EL (cell line): ENCODE measurements at regions not wholly inside any gene's neighbourhood (a gene's known extent, or its start where the extent isn't known, plus 50 kb on each side); places are given as distances from the start of the nearest gene placed in this dataset.
"Not testable (repeated sequence)": the region's sequence is repeated elsewhere in the genome, so short reads cannot be mapped to it uniquely, and the experiment has no call there.

Experiments
- DNase-seq: peaks from one replicate; pipeline ENCODE4 v3.0.0-alpha.2; 2016

DNA sequence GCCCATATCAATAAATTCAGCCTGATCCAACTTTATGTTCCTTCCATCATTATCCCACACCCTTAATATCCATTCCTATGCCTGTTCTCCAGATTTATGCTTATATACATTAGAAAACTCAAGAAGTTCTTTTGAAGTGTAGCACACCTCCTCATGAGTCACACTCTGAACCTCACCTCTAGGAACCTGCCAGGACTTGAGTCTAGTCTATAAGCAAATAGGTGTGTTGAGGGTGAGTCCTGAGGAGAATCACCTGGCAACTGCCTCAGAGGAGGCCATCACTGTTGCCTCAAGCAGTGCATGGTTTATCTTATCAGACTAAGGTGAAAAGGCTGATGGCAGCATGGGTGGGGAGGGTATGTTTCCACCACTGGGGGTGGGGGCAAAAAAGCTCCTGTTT is 496.7 kb downstream of the C6orf118 start:
- no peak for DNase-seq

DNA sequence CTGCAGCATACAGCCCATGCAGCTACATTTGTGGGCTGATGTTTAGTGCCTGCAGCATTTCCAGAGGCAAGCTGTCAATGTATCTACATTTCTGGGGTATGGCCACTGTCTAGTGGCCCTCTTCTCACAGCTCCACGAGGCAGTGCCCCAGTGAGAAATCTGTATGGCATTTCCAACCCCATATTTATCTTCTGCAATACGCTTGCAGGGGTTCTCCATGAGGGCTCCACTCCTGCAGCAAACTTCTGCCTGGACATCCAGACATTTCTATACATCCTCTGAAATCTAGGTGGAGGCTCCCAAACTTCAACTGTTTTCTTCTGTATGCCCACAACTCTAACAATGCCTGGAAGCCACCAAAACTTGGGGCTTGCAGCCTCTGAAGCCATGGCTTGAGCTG is 502.3 kb downstream of the C6orf118 start:
- no peak for DNase-seq

DNA sequence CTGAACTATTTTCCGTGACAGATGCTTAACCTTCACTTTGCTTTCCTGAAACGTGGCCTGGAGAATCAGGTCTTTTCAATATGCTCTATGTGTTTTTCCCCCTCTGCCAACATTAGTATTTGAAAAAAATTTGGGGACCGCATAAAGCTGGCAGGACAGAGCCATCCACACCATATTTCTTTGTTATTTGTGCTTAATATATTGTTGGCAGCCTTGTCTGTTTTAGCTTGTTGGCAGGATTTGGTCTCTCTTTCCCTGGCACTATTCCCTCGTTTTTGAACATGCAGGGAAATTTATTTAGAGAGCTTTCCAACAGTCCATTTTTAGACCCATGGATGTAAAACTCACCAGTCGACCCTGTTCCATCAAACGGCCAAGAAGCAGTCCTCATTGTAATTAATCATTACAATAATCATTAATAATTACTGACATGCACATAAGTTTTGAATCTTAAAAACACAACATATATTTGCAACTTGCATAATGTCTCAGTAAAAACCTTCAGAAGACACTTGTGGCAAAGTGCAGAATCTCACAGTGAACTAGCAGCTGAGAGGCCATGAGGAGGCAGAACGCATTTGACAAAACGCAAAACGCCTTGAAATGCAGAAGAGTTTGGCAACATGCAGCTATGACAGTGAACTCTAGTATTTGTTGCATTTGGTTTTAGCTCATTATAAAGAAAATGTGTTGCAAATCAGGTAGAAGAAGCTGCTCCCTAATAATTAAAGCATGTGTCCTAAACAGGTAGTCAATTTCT is 514.2 kb downstream of the C6orf118 start:
- DNase-seq: no peak

DNA sequence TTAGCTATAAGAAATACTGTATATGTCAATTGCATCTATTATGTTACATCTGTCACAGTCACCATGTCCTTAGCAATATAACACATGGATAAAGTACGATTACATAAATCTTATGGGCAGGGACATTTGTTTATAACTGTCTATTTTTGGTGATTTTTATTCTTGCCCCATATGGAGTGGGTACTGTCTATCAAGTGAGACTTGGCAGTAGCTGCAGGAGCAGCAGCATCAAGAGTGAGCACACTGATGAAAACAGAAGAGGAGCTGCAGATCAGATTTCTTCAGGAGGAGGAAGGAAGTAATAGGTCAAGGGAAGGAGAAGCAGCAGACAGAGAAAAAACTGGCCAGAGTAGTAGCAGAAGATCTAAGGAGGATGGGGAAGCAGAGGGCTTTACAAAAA is 516.7 kb downstream of the C6orf118 start:
- no peak for DNase-seq

DNA sequence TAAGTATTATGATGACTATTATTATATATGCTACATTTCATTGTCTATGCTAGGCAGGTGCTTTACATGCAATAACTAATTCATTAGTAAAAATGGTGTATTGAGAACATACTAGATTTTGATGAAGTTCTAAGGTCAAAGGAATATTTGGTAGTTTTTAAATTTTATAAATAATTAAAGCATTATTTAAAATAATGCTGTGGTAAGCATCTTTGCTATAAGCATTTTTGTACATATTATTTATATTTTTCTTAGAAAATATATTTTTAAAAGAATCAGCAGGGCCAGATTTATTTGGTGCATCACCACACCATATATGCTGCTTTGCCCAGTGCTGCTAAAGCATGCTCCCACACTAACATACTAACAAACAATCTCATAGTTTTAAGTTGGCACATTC is 517.9 kb downstream of the C6orf118 start:
- no peak for DNase-seq

DNA sequence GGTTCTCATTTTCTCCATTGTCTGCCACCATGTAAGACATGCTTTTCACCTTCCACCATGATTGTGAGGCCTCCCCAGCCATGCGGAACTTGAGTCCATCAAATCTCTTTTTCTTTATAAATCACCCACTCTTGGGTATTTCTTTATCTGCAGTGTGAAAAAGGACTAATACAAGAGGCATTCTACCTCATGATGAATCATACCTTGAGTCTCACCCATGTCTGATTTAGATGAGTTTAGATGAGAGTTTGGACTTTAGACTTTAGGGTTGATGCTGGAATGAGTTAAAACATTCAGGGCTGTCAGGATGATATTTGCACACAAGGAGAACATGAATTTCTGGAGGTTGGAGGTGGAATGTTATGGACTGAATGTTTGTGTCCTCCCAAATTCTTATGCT is 545.6 kb downstream of the C6orf118 start:
- DNase-seq: no peak

DNA sequence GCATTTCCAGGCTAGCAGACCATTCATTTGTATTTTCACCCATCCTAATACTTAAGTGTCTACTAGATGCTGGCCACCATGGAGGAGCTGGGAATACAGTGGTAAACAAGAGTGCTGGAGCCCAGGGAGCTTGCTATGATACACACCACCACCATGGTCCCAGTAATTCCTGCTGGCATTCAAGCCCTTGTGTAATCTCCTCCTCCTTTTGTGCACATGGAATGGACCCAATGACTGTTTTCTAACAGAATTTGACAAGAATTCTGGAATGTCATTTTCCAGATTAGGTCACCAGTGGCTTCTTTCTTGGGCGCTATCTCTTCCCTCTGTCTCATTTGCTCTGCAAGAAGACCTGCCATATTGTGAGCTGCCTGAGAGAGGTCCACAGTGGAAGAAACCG is 552.0 kb downstream of the C6orf118 start:
- DNase-seq: no peak

DNA sequence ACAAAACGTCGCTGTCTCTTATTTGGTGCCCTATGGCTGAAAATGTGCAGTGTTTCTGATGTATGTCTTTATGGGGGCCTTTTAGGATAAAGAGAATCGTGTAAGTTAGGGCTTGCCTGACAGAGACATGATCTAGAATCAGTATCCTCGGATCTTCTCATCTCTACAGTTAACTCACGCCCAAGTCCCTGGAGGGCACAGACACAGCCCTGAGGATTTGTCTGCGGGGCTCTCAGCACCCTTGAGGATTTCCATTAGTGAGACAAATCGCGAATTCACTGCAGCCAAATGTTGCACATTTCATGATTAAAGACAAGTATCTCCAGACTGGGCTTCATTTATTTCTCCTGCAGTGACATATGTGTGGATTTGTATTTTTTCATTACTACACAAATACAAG is 552.7 kb downstream of the C6orf118 start:
- no peak for DNase-seq

DNA sequence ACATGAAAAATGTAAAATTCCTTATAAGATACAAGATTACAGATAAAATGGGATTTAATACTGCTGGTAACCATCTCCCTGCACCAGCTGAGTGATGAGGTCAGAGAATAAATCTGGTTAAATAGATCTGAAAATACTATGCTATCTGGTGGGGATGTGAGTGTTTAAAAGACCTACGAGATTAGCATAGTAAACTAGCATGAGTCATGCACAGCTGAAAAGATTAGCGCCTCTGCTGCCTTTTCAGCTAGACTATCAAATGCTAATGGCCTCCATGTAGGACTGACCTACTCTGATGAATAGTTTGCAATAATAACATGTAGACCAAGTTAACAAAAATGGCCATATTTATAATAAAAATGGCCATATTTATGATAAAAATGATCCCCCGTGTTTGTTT is 553.3 kb downstream of the C6orf118 start:
- no peak for DNase-seq

DNA sequence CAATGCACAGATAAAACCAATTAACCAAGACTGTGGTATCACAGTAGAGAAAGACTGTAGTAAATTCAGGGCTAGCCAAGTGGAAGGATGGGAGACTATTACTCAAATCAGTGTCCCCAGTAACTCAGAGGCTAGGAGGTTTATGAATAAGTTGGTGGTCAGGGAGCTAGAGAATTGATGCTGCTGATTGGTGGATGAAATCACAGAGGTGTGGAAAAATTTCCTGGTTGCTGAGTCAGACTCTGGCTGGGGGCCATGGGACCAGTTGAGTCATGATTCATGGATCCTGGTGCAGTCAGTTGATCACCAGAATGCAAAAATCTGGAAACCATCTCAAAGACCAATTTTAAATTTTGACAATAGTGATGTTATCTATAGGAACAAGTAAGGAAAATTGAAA is 555.9 kb downstream of the C6orf118 start:
- DNase-seq: no peak

DNA sequence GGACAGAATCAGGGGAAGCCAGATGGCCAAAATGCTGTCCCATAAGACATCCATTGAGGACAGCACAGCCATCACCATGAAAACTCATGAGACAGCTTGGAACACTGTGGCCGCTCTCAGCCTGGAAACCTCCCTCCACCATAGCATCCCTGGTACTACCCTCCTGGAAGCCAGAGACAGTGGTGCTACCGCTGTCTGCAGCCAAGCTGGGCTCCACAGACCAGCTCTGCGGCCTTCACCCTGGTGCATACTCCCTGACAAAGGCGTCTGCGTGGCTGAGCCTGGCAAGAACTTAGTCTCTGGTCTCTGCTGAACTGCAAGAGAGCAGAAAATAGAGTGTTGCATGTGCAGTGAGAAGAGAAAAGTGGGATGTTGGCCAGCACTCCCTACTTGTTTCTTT is 558.0 kb downstream of the C6orf118 start:
- no peak for DNase-seq

DNA sequence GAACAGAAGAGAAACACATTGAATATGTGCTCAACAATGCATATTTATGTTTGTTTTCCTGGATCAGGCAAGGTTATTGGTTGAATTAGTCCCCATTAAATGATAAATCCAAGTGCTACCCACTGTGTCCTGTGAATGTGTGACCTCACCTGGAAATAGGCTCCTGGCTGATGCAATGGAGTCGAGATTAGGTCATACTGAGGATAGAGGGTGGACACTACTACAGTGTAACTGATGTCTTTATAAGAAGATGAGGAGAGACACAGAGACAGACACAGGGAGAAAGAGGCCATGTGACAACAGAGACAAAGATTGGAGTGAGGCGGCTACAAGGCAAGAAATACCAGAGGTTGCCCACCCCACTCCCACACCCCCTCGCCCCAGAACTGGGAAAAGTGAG is 559.3 kb downstream of the C6orf118 start:
- DNase-seq: no peak

DNA sequence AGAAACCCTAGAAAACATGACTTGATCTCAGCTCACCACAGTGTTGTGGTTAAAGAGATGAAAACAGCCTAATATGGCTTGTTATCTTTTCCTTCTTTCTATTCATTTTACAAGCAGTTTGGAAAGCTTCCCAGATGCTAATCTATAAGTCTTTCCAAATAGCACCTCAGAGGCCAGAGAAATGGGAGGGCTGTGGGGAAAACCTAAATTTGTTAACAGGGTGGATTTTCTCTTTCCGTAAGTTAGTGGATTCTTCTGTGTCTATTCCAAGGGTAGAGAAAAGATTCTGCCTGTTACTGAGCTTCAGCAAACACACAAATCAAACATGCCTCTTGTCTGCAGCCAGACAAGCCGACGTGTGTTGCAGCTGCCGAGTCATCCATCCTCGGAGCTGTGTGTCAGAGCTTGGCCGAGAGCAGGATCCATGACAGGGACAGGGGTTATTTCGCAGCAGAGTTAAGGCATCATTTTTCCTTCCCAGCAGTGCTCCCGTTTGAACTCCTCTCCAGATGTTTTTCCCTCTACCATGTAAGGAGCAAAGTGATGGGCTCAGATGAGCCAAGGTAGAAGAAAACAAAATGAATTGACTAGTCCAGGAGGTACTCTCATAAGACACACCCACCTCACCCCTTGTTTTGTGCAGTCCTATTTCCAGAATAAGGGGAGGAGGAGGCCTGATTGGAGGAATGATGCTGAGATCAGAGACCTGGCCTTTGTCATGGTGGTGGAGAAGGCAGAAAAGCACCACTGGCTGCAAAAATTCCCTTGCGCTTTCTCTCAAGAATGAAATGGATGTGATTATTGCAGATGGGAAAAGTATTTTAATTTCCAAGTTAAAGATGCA is 560.0 kb downstream of the C6orf118 start:
- DNase-seq: no peak

DNA sequence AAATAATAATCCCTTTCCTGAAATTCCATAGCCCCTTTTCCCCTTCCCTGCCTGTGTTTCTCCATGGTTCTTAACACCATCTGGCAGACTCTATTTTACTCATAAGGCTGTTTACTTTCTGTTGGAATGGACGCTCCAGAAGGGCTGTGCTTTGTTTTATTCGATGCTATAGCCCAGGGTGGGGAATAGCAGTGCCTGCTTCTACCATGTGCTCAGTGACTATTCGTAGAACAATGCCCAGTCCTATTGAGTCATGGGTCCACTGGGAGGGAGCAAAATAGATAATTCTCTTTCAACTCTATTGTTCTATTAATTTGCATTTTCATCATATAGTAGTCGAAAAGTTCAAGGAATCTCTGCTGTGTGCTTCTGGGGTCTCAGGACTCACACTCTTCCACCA is 565.1 kb downstream of the C6orf118 start:
- DNase-seq: no peak

DNA sequence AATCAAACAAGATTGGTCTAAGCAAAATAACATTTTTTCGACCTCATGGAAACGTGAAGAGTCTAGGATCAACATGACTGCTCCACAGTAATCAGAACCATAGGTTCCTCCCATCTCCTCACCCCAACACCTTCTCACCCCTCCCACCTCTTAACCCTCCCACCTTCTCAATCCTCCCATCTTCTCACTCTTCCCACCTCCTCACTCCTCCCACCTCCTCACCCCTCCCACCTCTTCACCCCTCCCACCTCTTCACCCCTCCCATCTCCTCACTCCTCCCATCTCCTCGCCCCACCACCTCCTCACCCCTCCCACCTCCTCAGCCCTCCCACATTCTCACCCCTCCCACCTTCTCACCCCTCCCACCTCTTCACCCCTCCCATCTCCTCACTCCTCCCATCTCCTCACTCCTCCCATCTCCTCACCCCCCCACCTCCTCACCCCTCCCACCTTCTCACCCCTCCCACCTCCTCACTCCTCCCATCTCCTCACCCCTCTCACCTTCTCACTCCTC is 567.4 kb downstream of the C6orf118 start:
- DNase-seq: no peak

DNA sequence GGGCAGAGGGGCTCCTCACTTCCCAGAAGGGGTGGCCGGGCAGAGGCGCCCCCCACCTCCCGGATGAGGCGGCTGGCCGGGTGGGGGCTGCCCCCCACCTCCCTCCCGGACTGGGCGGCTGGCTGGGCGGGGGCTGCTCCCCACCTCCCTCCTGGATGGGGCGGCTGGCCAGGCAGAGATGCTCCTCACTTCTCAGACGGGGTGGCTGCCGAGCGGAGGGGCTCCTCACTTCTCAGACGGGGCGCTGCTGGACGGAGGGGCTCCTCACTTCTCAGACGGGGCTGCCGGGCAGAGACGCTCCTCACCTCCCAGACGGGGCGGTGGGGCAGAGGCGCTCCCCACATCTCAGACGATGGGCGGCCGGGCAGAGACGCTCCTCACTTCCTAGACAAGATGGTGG is 573.3 kb downstream of the C6orf118 start:
- DNase-seq: not testable (repeated sequence)

DNA sequence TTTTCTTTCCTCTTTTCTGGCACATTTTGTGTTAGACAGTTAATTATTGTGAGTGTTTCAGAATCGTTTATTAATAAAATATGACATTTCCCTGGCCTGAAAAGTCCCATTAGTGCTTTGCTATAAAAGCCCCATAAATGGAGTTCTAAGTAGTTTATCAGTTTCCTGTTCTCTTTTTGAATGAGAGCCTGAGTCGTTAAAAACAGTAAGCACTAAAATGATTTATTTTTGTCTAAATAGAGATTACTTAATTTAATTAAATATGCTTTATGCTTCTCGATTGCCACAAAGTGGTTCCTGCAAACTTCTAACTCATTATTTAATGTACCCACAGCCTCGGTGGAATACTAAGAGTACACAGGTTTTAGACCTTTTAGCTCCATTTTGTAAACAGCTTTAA is 577.9 kb downstream of the C6orf118 start:
- DNase-seq: no peak

DNA sequence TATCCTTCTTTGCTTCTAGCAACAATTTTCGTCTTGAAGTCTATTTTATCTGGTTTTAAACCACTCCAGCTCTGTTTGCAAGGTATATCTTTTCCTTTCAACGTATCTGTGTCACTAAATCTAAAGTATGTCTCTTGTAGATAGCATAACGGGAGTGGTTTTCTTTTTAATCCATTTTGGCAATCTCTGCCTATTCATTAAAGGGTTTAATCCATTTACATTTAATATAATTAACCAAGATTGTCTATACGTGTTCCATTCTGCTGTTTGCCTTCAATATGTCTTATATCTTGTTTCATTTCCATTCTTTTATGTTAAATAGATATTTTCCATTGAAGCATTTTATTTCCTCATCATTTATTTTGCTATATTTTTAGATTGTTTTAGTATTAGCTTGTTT is 587.9 kb downstream of the C6orf118 start:
- DNase-seq: no peak

DNA sequence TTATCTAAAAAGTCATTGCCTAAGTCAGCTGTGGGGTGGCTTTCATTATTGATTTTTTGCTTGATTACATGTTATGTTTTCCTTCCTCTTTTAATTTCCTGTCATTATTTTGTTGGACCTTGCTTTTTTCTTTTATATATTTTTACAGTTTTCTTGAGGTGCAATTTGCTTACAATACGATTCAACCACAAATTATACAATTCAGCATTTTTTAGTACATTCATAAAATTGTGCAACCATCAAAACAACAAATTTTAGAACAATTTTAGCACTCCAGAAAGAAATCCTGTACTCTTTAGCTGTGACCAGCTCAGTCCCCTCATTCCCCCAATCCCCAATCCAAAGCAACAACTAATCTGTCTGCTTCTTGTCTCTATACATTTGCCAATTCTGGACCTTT is 608.9 kb downstream of the C6orf118 start:
- no peak for DNase-seq

DNA sequence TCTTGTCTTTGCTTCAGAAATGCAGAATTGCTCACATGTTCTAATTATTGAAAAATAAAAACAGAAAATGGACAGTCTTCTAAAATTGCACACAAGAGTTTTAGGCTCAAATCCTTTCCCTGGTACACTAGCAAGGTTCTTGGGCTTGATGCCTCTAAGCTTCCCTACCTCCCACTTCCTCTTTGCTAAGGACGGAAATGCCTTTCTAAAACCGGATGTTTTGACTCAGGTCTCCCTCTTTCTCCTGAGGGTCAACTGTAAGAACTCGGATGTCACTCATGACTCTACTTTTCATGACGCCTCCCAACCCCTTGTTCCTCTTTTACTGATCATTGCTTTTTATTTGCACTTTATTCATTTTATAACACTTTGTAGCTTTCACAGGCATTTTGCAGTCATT is 613.5 kb downstream of the C6orf118 start:
- DNase-seq: no peak

DNA sequence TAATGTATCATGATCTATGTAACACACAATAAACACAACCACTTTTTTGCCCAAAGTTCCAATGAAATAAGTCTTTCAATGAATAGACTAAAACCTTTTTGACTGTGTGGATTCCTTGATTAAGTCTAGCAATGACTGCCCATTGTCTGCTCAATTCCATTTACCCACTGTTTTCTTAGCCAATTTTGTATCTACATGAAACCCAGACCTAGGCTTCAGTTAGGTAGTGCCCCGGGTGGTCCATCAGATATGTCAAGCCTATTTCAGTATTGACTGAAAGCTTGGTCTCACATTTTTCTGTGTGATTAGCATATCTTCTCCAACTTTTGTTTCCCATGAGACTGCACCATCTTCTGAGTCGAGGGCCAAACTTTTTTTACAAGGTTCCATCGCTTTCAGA is 615.0 kb downstream of the C6orf118 start:
- no peak for DNase-seq

DNA sequence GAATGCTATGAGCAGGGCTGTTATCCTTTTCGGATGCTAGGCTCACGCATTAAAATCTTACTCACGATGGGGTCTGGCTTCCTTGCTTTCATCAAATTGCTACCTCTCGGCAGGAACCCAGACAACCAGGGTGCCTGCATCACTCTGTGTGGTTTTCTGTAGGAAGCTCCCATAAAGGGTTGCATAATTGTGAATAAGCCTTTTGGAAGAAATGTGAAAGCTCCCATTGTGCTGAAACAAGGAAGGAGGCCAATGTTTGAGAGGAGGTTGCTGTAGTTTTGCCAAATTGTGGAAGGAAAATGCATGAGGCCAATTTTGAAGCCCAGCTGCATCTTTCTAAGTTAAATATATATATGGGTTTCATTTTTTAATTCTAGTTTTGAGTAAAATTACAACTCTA is 615.5 kb downstream of the C6orf118 start:
- DNase-seq: no peak

DNA sequence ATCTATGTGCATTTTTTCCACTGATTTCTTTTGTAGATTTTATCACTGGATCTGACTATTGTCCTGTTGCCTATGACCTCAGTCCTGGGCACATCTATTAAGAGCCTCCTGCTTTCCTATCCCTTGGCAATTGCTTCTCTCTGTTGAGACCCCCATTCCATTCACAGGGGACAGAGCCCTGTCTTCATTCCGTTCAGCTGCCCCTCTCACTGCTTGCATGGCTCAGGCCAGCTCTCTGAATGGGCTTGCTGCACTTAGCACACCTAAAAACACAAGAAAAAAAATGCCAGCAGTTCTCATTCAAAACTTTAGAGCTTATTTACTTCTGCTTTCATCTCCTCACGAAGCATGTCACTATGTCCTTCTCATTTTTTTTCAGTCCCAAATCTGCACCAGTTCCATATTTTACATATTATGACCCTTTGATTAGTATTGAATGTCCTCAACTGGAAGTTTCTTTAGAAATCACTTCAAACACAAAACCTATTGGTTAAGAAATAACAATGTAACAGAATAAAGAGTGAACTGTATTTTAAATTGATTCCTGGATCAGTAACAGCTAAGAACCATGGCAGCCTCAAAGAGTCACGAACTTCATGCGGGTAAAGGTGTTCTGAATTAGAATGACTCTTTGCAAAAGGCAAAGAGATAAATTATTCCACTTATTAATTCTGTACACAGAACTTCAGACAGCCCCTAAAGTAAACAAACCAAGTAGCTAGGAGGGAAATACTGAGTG is 616.5 kb downstream of the C6orf118 start:
- no peak for DNase-seq
